ENCODE measurements at regions not wholly inside any gene's neighbourhood (a gene's known extent, or its start where the extent isn't known, plus 50 kb on each side); places are given as distances from the start of the nearest gene placed in this dataset.

DNA sequence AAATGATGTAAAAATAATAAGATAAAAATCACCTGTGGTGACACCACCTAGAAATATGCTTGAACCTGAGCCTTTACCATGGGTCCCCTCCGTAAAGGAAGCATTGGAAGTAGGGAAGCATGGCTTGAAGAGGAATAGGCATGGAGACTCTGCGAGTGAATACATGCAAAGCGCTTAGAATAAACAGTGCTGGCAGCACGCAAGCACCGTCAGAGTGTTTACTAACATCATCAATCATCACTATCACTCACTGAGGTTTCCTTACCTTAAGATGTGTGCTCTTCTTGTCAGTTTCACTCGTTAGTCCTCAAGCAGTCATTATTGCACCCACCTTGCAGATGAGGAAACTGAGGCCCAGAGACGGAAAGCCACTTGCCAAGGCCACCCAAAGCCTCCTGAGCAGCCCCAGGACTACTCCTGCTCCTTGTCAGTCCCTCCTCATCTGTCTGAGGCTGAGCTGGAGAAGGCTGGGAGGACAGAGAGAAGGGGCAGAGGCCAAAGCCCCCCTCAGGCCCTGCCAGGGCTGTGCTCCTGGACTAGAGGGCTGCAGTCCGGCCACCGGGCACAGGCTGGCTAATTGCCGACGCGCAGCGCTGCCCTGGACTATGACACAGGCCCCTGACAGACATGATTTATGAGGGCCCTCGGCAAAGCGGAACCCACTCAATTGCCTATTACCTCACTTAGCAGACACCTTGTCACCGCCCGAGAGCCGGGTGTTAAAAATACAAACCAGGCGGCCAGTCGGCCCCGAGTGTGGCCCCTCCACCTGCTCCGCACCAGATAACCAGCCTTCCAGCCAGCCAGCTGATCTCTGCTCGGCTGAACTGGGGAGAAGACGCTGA is 168.9 kb downstream of the MN1 start:
- in situ Hi-C loops (cut with MboI; ENCODE audit: low sequenced_read_pairs), result no loop called here

DNA sequence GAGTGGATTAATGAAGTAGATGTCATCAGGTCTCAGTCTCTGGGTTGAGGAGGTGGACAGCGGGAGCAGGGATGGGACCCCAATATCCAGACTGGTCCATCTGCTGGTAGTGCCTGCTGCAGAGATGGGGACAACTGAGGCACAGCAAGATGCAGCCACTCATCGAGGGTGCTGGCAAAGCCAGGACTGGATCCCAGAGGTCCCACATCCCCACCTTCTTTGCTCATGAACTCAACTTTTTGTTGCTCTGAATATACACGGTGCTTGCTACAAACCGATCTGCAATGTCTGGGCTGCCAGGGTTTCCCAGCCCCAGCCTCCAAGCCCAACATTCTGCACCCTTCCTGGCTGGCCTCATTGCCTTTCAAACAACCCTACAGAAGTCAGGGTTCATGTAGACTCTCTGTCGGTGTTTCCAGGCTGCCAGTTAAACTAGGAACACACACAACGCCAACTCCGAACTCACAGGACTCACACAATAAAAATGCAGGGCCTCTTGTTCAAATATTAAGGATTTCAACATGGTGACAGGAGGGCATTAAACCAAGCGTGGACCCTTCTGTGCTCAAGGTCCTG is 168.2 kb downstream of the MN1 start:
- in situ Hi-C loops (cut with MboI; ENCODE audit: low sequenced_read_pairs), result no loop called here

DNA sequence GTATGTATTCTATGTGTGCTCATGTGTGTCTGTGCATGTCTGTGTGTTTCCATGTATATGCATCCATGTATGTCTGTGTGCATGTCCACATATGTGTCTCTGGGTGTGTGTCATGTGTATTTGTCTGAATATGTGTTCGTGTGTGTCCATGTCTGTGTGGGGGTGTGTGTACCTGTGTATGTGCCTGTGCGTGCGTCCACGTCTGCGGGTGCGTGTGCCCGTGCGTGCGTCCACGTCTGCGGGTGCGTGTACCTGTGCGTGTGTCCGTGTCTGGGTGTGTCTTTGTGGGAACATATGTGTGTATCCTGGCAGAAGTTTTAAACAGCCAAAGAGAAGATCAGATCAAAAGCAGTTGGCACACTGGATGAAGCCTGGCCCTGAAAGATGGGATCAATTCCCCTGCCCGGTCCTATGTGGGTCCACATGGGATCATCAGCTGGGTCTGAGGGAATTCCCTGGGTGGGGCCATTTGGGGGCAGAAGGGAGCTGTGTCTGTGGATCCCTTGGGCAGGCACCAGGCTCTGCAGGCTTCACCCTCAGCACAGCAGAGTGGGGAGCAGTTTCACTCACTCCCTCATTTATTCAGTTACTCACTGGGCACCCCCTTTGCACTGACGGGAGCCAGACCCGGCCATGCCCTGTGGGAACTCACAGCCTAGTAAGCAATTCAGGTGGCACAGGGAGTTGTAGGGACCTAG is 167.4 kb downstream of the MN1 start:
- in situ Hi-C loops (cut with MboI; ENCODE audit: low sequenced_read_pairs), result no loop called here

DNA sequence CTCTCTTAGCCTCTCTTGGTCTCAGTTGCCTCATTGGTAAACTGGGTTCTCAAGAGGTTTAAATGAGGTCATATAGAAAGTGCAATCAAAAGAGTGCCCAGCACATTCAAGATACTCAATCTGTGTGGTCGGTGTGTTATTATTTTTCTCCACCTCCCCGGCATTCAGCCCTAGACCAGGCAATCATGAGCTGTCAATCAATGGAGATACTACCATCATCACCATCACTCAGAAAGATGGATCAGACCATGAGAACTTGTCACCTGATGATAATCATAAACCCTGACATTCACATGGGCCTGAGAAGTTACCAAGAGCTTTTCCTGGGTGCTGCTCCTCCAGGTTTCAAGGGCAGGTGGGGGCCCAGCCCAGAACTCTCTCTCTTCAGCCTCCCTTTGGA is 166.1 kb downstream of the MN1 start:
- in situ Hi-C loops (cut with MboI; ENCODE audit: low sequenced_read_pairs), result no loop called here

- in situ Hi-C loops (cut with MboI; ENCODE audit: low sequenced_read_pairs), result no loop called here
These were observed 165.7 kb downstream of the MN1 start for GRCh38 chr22:27635852-27636251.

DNA sequence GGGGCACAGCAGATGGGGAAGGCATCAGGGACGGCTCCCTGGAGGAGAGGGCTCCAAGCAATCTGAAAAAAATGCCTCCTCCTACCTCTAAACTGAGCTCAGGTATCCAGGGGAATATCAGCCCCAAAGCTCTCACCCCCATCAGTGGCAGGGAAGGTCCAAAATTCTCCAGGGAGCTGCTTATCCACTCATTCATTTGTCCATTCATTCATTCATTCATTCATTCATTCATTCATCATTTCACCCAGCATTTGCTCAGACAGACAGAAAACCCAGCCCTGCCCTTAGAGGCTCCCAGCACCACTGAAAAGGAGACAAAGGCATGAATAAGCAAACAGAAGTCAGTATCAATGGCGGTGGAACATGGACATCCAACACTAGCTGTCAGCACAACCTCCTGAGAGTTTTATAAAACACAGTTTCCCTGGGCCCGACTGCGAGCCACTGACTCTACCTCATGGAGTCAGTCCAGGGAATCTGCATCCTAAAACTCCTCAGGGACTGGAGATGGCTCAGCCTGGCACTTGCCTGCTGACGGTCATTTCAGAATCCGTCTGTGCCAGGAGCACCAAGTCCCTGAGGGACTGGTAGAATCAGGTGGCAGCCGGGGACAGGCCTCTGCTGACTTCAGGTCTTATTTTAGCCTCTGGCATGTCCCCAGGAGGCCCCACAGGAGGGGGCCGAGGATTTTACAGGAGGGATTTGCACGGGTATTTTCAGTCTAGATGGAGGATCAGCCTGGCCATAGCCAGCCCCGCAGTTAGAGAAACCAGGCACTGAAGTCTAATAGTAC is 164.6 kb downstream of the MN1 start:
- in situ Hi-C loops (cut with MboI; ENCODE audit: low sequenced_read_pairs), result no loop called here

- in situ Hi-C loops (cut with MboI; ENCODE audit: low sequenced_read_pairs), result no loop called here
These were observed 164.0 kb downstream of the MN1 start for GRCh38 chr22:27637604-27638003.

DNA sequence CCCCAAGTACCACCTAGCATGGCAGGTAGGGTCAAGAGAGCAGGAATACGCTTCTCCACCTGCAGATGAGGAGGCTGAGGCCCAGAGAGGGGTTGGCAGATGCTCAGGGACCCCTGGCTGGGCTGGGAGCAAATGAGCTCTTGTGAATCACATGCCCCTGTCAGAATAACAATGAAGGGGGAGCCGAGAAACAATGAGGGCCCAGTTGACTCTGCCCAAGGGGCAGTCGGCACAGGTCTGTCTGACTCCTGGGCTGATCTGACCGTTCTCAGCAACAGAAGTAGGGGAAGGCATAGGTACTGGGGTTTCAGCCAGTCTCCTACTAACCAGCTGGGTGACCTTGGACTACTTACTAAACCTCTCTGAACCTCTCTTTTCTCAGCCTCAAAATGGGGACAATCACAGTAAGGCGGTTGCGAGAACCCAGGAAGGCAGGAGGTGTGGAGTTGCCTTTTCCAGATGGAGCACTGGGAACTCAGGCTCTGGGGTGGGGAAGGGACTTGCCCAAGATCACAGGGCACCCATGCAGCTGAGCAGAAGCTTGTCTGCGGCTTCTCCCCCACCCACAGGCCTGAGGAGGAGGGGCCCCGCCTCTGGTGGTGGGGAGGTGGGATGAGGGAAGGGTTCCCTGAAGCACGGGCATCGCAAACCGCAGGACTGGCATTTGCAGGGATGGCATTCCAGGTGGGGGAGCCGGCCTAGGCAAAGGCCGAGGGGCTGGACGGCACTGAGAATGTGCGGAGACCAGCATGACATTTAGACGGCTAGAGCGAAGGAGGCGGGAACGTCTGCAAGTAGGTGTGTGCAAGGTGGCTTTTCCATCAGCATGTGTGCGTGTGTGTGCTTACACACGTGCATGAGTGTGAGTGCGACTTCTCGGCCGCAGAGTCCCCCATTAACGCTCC is 163.0 kb downstream of the MN1 start:
- in situ Hi-C loops (cut with MboI; ENCODE audit: low sequenced_read_pairs), result no loop called here

DNA sequence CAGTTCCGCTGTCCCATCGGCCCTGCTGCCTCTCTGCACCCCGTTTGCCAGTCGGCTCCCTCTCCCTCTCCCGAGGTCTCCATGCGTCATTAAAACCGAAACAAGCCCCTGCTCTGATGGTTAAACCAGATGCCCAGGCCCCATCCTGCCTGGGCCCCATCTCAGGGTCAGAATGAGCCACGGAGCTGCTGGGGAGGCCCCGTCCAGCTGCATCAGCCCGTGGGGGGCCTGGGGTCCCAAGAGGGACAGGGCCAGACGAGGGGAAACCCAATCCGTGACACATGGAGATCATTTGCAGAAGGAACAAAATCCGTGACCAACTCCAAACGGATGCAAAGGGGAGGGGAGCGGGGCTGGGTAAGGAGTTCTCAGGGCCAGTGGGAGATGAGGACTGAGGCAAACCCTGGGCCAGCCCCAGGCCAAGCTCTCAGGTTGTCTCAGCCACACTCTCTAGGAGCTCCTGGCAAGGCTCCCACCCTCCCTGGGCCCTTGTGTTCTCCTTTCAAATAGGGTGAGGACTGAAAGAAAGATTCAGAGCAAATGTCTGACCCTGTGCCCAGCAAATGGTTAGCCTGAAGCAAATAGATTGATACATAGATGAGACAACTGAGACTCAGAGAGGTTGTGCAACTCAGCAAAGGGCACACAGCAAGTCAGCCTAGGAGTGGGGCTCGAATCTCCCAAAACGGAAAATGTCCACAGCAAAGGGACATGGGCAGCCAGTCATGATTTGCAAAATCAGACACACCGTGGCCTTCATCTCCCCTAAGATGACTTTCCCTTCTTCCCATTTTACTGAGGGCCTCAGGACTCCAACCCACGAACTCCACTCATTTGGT is 162.1 kb downstream of the MN1 start:
- in situ Hi-C loops (cut with MboI; ENCODE audit: low sequenced_read_pairs), result no loop called here

DNA sequence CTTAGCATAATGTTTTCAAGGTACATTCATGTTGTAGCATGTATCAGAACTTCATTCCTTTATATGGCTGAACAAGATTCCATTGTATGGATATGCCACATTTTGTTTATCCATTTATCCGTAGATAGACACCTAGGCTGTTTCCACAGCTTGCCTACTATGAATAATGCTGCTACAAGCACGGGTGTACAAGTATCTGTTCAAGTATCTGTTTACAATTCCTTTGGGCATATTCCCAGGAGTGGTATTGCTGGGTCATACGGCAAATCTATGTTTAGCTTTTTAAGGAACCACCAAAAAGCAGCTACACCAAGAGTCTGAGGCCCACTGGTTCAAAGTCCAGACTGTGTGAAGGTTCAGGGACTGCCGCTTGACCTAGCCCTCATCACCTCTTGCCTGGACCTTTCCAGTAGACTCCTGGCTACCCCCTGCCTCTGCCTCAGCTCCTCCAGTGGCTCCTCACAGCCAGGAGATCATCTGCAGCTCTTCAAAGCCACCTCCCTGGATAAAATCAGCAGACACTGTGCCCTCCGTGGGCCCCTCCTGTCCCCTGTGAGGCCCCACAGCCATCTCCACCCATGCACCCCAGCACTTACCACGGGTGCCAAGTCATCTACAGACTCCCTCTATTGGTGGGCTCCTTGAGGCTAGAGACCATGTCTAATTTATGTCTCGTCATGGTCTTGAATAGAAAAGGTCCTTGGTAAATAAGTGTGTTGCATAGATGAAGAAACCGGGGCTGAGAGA is 160.3 kb downstream of the MN1 start:
- in situ Hi-C loops (cut with MboI; ENCODE audit: low sequenced_read_pairs), result no loop called here

DNA sequence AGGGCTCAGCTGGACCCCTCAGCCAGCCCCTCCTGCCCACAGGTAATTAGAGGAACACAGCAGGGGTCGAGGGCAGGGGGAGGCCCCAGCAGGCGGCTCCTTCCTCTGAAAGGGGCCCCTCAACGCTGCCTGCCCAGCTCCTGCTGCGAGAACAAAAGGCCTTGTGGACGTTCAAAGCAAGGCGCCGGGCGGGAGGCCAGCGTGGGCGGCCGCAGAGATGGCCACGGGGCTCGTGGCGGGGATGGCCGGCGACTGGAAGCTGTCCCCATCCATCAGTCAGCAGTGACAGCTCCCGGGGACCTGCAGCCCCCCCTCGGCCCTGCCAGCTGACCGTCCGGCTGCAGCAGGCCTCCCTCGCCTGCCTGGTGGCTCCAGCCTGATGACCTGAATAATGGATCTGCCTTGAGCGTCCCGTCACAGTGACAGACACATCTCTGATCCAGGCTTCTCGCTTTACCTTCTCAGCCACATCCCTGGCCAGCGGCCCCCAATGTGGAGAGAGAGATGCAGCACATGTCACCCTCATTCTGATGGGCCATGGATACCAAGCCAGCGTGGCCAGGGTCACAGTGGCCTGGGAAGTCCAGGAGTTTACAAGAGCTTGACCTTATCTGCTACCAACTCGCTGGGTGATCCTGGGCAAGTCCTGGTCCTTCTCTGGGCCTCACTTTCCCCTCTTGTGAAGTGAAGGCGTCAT is 159.3 kb downstream of the MN1 start:
- in situ Hi-C loops (cut with MboI; ENCODE audit: low sequenced_read_pairs), result no loop called here

DNA sequence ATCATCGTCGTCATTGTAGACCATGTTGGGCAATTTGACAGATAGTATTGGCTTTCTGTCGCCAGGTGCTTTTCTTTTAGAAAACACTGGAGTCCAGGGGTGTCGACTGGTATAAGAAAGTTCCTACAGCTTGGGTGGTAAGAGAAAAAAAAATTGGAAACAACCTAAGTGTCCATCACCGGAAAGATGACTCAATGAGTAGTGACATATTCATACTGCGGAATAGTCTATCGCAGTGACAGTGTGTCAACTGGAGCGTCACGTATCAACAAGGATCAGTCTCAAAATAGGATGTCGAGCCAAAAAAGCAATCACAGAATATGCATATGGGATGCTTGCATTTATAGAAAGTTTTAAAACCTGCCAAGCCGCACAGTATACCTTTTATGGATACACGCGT is 157.6 kb downstream of the MN1 start:
- in situ Hi-C loops (cut with MboI; ENCODE audit: low sequenced_read_pairs), result no loop called here

DNA sequence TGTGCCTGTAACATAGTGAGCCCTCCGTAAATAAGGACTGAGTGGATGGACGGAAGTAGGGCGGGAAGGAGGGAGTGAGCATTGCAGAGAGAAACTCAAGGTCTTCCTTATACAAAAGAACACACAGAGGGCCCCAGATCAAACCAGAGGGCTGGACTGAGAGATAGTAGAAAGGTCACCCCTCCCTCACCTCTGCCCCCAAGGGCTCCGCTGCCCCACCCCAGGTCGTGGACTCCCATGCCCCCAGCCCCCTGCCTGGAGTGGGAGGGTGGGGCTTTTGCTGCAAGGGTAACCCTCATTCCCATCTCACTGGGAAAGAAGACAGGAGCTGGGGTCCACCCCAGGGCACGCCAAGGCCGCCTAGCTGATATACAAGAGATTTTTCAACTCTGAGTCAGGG is 157.0 kb downstream of the MN1 start:
- in situ Hi-C loops (cut with MboI; ENCODE audit: low sequenced_read_pairs), result no loop called here

GRCh38 chr22:27647540-27647939 is 154.0 kb downstream of the MN1 start:
- in situ Hi-C loops (cut with MboI; ENCODE audit: low sequenced_read_pairs), result no loop called here

DNA sequence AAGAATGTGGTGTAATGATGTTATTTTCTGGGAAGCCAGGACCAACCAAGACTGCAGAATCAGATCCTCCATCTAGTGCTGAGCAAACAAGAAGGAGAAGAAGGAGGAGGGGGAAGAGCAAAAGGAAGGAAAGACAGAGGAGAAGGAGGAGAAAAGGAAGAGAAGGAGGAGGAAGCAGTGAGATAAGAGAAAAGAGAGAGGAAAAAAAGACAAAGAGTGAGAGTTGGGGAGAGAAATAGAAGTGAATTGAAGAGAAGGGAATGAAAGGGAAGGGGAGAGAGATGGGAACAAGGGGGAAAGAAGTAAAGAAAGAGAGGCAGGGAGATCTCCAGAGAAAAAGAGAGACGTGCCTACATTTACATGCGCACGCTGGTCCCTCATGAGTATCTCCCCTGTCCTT is 153.5 kb downstream of the MN1 start:
- in situ Hi-C loops (cut with MboI; ENCODE audit: low sequenced_read_pairs), result no loop called here

- in situ Hi-C loops (cut with MboI; ENCODE audit: low sequenced_read_pairs), result no loop called here
These were observed 152.7 kb downstream of the MN1 start for GRCh38 chr22:27648853-27649252.

GRCh38 chr22:27650572-27650971 is 151.0 kb downstream of the MN1 start:
- in situ Hi-C loops (cut with MboI; ENCODE audit: low sequenced_read_pairs), result no loop called here

GRCh38 chr22:27650985-27651384 is 150.6 kb downstream of the MN1 start:
- in situ Hi-C loops (cut with MboI; ENCODE audit: low sequenced_read_pairs), result no loop called here

Measured in HL-60/S4 (cell line).